Mucosa of descending colon (tissue), 3 donors: ENCODE measurements at regions not wholly inside any gene's neighbourhood (a gene's known extent, or its start where the extent isn't known, plus 50 kb on each side); places are given as distances from the start of the nearest gene placed in this dataset.
A peak's percentile ranks its signal among the peaks of the same experiment; 100 is the strongest.

Source experiments
- ATAC-seq: fragments of 200-7000 bp; cut with Tn5 transposase; one replicate; pipeline ENCODE4 v1.9.1; 2020; ENCODE audit warnings: mild to moderate bottlenecking, moderate library complexity
- DNase-seq, 3 donors: peaks; one replicate each; pipeline ENCODE4 v3.0.0-alpha.2; 2020
- H3K36me3 ChIP-seq: fragments of 200-600 bp; one replicate; pipeline ENCODE4 v1.8.0; 2021; ENCODE audit warnings: low read depth, mild to moderate bottlenecking
- H3K4me1 ChIP-seq: fragments of 200-600 bp; one replicate; pipeline ENCODE4 v1.8.0; 2021; ENCODE audit warnings: low read depth, mild to moderate bottlenecking
- H3K4me3 ChIP-seq: fragments of 200-600 bp; one replicate; pipeline ENCODE4 v1.8.0; 2021; ENCODE audit warnings: mild to moderate bottlenecking
- H3K9me3 ChIP-seq: fragments of 200-600 bp; one replicate; pipeline ENCODE4 v1.8.0; 2021; ENCODE audit warnings: mild to moderate bottlenecking
- CTCF ChIP-seq: fragments of 200-600 bp; IDR thresholded peaks from one replicate; pipeline ENCODE4 v1.8.0; 2022; ENCODE audit warnings: antibody characterized with exemption, mild to moderate bottlenecking
- intact Hi-C, 2 donors: fragments of 100-400 bp; cut with DNase I in 1 of 2; cut with micrococcal nuclease in 1 of 2; formaldehyde crosslinking; loops; one replicate each; pipeline versions ENCODE4 v1.11.0 to v1.11.1; 2022; cut with DNase I, micrococcal nuclease
- donor health status: DM: no; HTN: no; CAD: no; lungs with moderate emphysema.
- donor health status: DM: no; HTN: no; CAD: no.
- donor health status: DM: no; HTN: yes; CAD: no.

- intact Hi-C loops = no loop called here
- ATAC-seq = no peak
- Histone ChIP-seq H3K9me3 (no peaks in the 10 kb centered on the region), H3K4me1 (no peaks in the 10 kb centered on the region), H3K4me3 (no peak overlapping the region), H3K36me3 (no peaks in the 10 kb centered on the region)
- no peak for TF ChIP-seq CTCF
- no peak for DNase-seq
Observed at GRCh38 chr13:39130301-39130700, 92.0 kb downstream of the NHLRC3 start.

DNA sequence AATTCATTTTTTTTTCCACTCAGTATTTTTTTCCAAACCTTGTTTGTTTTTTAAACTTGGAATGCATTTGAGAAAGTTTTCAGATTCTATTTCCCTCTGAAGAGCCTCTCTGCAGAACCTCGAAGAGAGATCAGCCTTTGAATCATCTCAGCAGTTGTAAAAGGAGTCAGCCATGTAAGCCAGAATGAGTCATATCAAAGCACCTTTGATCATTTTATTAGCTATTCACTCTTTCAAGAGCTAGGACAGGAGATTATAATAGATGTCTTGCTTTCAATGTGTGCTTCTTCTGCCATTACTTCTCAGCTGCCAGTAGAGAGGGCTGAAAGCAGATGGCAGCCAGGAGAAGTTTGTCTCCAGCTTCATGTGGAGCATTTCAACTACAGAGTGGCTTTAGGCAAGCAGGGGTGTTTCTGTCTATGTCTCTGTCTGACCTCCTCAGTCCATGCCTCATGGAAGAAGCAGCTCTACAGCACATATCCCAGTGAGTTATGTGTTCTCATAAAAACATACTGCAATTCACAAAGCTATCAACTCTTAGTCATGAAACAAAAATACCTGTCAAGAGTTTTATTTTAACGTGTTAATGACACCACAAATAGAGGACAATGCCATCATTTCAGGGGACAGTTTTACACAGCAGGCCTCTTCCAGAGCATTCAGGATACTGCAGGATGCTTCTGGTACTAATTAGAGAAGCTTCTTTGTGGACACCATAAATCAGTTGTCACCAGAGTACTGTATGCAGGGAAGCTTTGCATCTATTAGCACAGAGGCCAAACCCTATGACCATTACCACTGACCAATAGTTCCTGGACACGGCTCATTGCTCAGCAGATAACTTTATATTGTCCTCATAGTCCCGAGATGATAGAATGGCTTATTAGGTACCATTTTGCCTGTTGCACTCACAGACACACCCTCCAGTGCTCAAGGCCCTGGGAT, 94.3 kb downstream of the NHLRC3 start:
- Histone ChIP-seq H3K4me1 (no peaks in the 10 kb centered on the region), H3K9me3 (no peaks in the 10 kb centered on the region), H3K36me3 (no peaks in the 10 kb centered on the region), H3K4me3 (no peak overlapping the region)
- ATAC-seq = peak; percentile 78
- intact Hi-C loops = no loop called here
- no peak for DNase-seq
- TF ChIP-seq CTCF = no peak

DNA sequence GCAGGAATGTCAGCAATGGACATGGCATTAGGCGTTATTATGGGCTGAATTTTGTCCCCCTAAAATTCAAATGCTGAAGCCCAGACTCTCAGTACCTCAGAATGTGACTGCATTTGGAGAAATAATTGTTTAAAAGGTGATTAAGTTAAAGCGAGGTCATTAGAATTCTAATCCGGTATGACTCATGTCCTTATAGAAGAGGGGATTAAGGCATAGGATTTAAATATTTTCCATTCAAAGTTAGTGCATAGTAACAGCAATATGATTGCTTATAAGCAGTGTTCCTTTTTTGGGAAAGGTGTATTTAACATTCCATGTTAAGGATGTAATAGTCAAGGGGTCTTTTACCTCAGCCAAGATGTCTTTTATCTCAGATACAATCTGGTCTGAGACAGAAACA, 95.5 kb downstream of the NHLRC3 start:
- no peak for DNase-seq
- Histone ChIP-seq H3K9me3 (no peaks in the 10 kb centered on the region), H3K36me3 (no peaks in the 10 kb centered on the region), H3K4me1 (no peaks in the 10 kb centered on the region), H3K4me3 (no peak overlapping the region)
- no peak for TF ChIP-seq CTCF
- ATAC-seq = no peak
- intact Hi-C loops = no loop called here

GRCh38 chr13:39134574-39134973, 96.3 kb downstream of the NHLRC3 start:
- intact Hi-C loops = no loop called here
- H3K4me3 ChIP-seq = no peak overlapping the region
- H3K36me3 ChIP-seq = no peaks in the 10 kb centered on the region
- no peak for TF ChIP-seq CTCF
- DNase-seq = no peak
- no peak for ATAC-seq
- no peaks in the 10 kb centered on the region for H3K4me1 ChIP-seq
- H3K9me3 ChIP-seq = no peaks in the 10 kb centered on the region

DNA sequence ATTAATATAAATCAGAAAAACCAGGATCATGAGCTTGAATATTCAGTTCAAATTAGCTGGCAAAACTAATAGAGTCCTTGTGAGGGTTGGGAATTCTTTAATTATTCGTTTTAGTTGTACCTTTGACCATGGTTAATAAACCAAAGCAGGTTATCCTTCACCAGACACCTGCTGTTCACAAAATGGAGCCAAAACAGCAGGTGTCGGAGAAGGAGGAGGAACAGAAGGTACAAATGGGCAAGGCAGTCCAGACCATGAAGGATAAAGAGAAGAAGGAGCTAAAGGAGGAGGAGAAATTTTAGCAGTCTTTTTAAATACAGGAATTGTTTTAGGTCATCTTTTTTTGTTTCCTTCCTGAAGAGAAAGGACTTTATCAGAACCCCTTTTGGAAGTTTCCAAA, 106.1 kb downstream of the NHLRC3 start:
- H3K36me3 ChIP-seq = no peaks in the 10 kb centered on the region
- no peaks in the 10 kb centered on the region for H3K4me1 ChIP-seq
- no peak for DNase-seq
- intact Hi-C loops = loop anchor here in 1 of 2 donors (10.0 kb wide), 1 partner anchor 470 kb away; no protein-coding TSS in a partner anchor
- TF ChIP-seq CTCF = no peak
- no peaks in the 10 kb centered on the region for H3K9me3 ChIP-seq
- ATAC-seq = no peak
- H3K4me3 ChIP-seq = no peak overlapping the region
